SU-DHL-6 (cell line): ENCODE measurements at regions not wholly inside any gene's neighbourhood (a gene's known extent, or its start where the extent isn't known, plus 50 kb on each side); places are given as distances from the start of the nearest gene placed in this dataset.

Experiments used
- H2AFZ ChIP-seq: fragments of 200-600 bp; sonication (generic); 2 replicates; pipeline ENCODE4 v1.6.1; 2014; ENCODE audit warnings: low read depth, mild to moderate bottlenecking, moderate library complexity, mixed read lengths, antibody characterized with exemption, low read length; ENCODE audit not compliant: severe bottlenecking
- H3F3A ChIP-seq: fragments of 200-600 bp; shearing (Covaris generic); 2 replicates; pipeline ENCODE4 v1.6.0; 2016; ENCODE audit warnings: antibody characterized with exemption, mild to moderate bottlenecking; ENCODE audit not compliant: insufficient read depth
- H3K27ac ChIP-seq: fragments of 200-600 bp; sonication (generic); 2 replicates; pipeline ENCODE4 v1.5.1; 2016; ENCODE audit warnings: low read depth, mild to moderate bottlenecking, low read length, moderate library complexity, mixed read lengths
- H3K27me3 ChIP-seq: fragments of 200-600 bp; sonication (generic), shearing (Covaris generic); 2 replicates; pipeline ENCODE4 v1.6.0; 2014; ENCODE audit warnings: mild to moderate bottlenecking, low read length
- H3K36me3 ChIP-seq: fragments of 200-600 bp; sonication (generic); 2 replicates; pipeline ENCODE4 v1.6.1; 2014; ENCODE audit warnings: mild to moderate bottlenecking, low read length, mixed read lengths
- H3K4me2 ChIP-seq: fragments of 300-600, 200-600 bp; shearing (Covaris generic), sonication (generic); 2 replicates; pipeline ENCODE4 v1.6.0; 2014; ENCODE audit warnings: low read length, low read depth, mild to moderate bottlenecking; ENCODE audit not compliant: poor library complexity, severe bottlenecking
- H3K4me3 ChIP-seq: fragments of 200-600 bp; sonication (generic); 2 replicates; pipeline ENCODE4 v1.5.1; 2014; ENCODE audit warnings: antibody characterized with exemption, low read length, mild to moderate bottlenecking, mixed read lengths; ENCODE audit not compliant: insufficient read depth, poor library complexity, severe bottlenecking
- H3K79me2 ChIP-seq: fragments of 200-600 bp; sonication (generic); 2 replicates; pipeline ENCODE4 v1.6.1; 2014; ENCODE audit warnings: mild to moderate bottlenecking, low read length, moderate library complexity; ENCODE audit not compliant: insufficient read depth
- H3K9ac ChIP-seq: fragments of 200-600 bp; sonication (generic); 2 replicates; pipeline ENCODE4 v1.7.0; 2014; ENCODE audit warnings: mild to moderate bottlenecking, low read length
- H3K9me2 ChIP-seq: fragments of 200-600 bp; sonication (generic); replicated peaks from 2 replicates; pipeline ENCODE4 v1.6.1; 2014; ENCODE audit warnings: low read length; ENCODE audit not compliant: insufficient read depth
- H3K9me3 ChIP-seq: fragments of 200-600 bp; sonication (generic); 2 replicates; pipeline ENCODE4 v1.6.1; 2014; ENCODE audit warnings: low read length, mixed read lengths; ENCODE audit not compliant: insufficient read depth
- H4K20me1 ChIP-seq: fragments of 200-600 bp; sonication (generic); 2 replicates; pipeline ENCODE4 v1.6.1; 2014; ENCODE audit warnings: low read depth, mild to moderate bottlenecking, antibody characterized with exemption, low read length, moderate library complexity, mixed read lengths
- CTCF ChIP-seq: fragments of 200-600 bp; sonication (generic); IDR thresholded peaks from one replicate; pipeline ENCODE4 v1.5.1; 2017; ENCODE audit warnings: antibody characterized with exemption, mild to moderate bottlenecking, low read length, moderate library complexity; ENCODE audit not compliant: insufficient read depth, poor library complexity, severe bottlenecking
- EZH2phosphoT487 ChIP-seq: fragments of 200-600 bp; sonication (generic), shearing (Covaris generic); conservative IDR thresholded peaks from 2 replicates; pipeline ENCODE4 v1.6.1; 2018; ENCODE audit warnings: mild to moderate bottlenecking, antibody characterized with exemption, low read length, moderate library complexity, mixed read lengths

- H3K4me2 ChIP-seq = no peak overlapping the region
- H4K20me1 ChIP-seq = no peaks in the 10 kb centered on the region
- H3K36me3 ChIP-seq = no peaks in the 10 kb centered on the region
- no peaks in the 10 kb centered on the region for H3K79me2 ChIP-seq
- no peak overlapping the region for H2AFZ ChIP-seq
- no peak overlapping the region for H3K9ac ChIP-seq
- TF ChIP-seq CTCF (no peak), EZH2phosphoT487 (no peak)
- no peaks in the 10 kb centered on the region for H3K9me3 ChIP-seq
- no peaks in the 10 kb centered on the region for H3K9me2 ChIP-seq
- H3K4me3 ChIP-seq = no peak overlapping the region
- H3K27ac ChIP-seq = no peak overlapping the region
- H3K27me3 ChIP-seq = no peaks in the 10 kb centered on the region
- H3F3A ChIP-seq = no peaks in the 10 kb centered on the region
Measured at GRCh38 chr16:87552072-87552718, 50.1 kb upstream of the JPH3 start.

GRCh38 chr16:87551487-87551886 lies 50.8 kb upstream of the JPH3 start:
- Histone ChIP-seq H3K4me3 (no peak overlapping the region), H3K27me3 (no peaks in the 10 kb centered on the region), H3K4me2 (no peak overlapping the region), H3K9ac (no peak overlapping the region), H3F3A (no peaks in the 10 kb centered on the region), H3K9me3 (no peaks in the 10 kb centered on the region), H3K79me2 (no peaks in the 10 kb centered on the region), H2AFZ (no peak overlapping the region), H3K9me2 (no peaks in the 10 kb centered on the region), H3K36me3 (no peaks in the 10 kb centered on the region), H4K20me1 (no peaks in the 10 kb centered on the region), H3K27ac (no peak overlapping the region)
- TF ChIP-seq EZH2phosphoT487 = no peak
- no peak for TF ChIP-seq CTCF

- no peak overlapping the region for H3K4me3 ChIP-seq
- no peaks in the 10 kb centered on the region for H3K36me3 ChIP-seq
- no peaks in the 10 kb centered on the region for H3K79me2 ChIP-seq
- H3K27me3 ChIP-seq = no peaks in the 10 kb centered on the region
- H2AFZ ChIP-seq = no peak overlapping the region
- no peak overlapping the region for H3K9ac ChIP-seq
- no peaks in the 10 kb centered on the region for H3F3A ChIP-seq
- TF ChIP-seq CTCF (peak; percentile 93), EZH2phosphoT487 (no peak)
- no peaks in the 10 kb centered on the region for H4K20me1 ChIP-seq
- no peak overlapping the region for H3K27ac ChIP-seq
- H3K4me2 ChIP-seq = no peak overlapping the region
- H3K9me2 ChIP-seq = no peaks in the 10 kb centered on the region
- no peaks in the 10 kb centered on the region for H3K9me3 ChIP-seq
Measured at GRCh38 chr16:87550495-87550961, 51.8 kb upstream of the JPH3 start.
